HG02759 (cell line): ENCODE measurements at regions not wholly inside any gene's neighbourhood (a gene's known extent, or its start where the extent isn't known, plus 50 kb on each side); places are given as distances from the start of the nearest gene placed in this dataset.

Experiments used
- ATAC-seq: cut with Tn5 transposase; IDR thresholded peaks from one replicate; pipeline ENCODE4 v1.9.1; 2021; ENCODE audit warnings: mild to moderate bottlenecking, moderate library complexity; ENCODE audit not compliant: unreplicated experiment

DNA sequence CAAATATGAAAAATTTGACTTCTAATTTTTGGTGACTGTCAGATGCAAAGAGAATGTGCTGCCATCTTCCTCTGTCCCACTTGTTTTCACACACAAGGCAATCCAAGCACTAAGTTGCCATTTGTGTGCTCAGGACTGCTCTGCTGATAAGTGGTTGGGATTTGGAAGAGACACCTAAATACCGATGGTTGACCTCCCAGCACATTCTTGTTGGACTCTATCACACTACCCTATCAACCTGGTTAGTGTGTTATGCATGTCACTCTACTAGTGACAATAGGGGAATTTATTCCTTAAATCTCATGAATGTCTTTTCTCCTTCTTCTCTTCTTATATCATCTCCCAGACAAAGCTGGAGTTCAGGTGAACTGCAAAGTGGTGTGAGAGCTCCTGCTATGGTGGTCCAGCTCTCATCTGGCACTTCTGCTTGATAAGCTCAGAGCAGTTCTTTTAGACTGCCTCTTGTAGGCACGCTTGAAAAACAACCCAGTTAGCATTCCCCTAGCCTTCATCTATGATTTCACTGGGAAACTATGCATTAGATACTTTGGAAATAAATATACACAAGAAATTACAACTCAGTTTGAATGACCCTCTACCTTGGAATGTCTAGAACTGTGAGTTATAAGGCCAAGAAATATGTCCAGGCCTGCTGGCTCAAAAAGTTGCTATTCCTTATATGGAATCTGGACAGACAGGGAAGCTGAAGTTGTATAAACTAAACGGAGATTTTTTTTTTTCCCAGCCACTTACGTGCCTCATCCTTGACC lies 404.8 kb downstream of the MEIS1 start:
- no peak for ATAC-seq

DNA sequence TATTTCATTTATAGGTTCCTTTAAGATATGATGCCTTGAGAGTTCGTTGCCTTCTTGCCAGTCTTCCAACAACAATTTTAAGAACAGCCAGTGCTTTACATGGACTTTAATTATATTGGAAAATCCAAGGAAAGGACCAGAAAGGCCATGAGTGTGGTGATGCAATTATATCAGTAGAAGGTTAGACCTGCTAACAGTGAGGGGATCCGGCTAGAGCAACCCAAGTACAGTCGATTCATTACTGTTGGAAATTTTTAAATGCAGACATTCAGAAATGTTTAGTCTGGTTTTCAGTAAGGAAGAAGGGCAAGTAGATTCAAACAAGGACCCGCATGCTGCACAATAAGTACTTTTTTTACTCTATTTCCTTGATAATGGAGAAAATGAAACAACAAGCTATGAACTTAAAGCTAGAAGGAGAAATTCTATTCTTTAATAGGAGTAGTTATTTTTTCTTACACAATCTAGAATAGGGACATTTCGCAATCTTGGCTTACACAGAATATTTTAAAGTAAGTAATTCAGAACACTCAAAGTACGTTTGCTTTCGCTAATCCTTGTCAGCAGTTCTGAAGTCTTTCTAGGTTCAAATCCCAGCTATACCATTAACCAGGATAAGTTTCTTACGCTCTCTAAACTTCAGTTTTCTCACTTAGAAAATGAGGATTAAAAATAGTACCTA lies 405.5 kb downstream of the MEIS1 start:
- ATAC-seq = no peak

DNA sequence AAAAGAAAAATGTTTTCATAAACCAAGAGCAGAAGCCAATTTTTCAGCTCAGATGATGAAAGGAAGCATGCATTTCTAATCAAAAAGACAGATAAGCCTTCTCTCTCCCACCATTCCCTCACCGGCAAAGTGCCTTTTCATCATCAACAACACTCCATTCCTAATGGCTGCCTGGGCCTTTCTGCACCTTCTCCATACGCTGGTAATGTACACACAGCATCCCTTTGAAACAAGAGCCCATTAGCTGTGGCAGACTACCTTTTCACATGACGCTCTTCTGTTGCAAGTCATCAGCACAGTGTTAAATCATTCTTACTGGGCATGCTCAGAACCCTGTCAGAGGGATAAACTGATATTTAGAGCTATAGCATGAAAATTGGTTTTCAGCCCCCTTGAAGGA lies 408.9 kb downstream of the MEIS1 start:
- ATAC-seq = no peak

DNA sequence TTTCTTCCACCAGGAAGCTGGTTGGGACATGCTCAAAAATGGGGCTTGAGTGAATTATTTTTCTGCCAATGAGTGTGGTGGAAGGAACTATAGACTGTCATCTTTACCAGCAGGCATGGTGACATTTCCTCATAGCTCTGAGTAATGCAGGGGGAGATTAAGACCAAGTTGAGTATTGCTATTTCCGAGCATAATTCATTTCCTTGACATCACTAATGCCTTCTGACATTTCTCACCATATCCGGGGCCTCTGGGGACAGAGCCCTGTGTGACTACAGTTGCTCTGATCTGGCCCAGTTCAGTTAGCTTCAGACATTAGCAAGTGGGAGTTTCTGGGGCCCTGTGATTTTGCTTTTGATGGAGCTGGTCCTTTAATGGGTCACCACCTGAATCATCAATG lies 410.4 kb downstream of the MEIS1 start:
- no peak for ATAC-seq

DNA sequence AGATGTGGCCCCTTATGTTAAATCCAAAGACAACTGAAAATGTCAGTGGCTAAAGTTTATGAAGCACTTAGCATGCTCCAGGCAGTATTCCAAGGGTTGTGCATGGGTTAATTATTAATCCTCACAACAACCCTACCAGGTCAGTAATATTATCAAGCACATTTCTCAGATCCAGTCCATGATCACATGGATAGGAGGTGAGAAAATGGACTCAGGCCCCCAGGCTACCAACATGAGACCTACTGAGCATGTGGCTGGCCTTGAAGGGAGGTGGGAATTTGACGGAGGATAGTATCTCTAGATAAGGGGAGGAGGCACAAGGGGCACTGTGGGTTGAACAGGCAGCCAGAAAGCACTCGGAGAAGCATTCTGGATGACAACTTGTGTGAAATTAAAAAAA lies 412.0 kb downstream of the MEIS1 start:
- ATAC-seq = no peak

DNA sequence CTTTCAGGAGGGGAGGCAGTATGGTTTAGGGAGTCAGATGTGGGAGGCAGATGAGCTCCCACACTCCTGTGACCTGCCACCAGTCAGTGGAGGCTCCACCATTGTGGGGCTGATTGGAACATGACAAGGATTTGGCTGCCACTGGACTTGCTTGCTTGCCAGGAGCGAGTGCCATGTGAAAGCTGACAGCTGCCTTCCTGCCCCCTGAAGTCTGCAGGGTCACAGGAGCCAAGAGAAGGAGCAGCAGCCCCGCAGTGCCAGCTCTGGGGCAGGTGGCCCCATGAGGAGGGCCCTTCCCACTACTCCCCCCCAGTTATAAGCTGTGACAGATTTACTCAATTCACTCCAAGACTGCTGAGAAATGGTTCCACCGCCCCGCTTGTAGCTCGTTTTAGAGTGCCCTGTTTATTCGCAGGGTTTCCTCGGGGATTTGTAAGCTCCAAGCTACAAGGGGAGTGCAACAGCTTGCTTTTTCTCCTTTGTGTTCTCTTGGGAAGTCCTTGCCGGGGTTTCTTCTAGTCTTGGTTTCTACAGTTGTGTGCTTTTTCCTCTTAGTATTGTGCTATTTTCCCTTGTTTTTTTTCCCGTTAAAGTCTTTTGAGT lies 414.3 kb downstream of the MEIS1 start:
- ATAC-seq = no peak

DNA sequence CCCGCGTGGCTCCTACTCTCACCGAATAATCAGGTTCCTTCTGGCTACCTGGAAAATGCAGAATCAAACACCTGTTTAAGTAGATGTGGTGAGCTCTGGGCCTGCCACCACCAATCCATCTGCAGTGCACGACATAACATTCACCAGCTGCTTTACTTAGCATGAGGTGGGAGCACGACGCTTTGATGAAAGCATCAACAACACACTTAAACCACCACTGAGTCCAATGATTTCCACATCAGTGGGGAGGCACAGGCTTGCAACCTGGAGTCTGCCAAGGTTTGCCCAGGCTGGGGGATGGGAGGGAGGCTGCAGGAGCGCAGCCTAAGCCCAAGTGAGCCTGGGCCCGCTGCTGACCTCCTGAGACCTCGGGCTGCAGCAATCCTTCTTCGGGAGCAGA lies 415.5 kb downstream of the MEIS1 start:
- no peak for ATAC-seq

DNA sequence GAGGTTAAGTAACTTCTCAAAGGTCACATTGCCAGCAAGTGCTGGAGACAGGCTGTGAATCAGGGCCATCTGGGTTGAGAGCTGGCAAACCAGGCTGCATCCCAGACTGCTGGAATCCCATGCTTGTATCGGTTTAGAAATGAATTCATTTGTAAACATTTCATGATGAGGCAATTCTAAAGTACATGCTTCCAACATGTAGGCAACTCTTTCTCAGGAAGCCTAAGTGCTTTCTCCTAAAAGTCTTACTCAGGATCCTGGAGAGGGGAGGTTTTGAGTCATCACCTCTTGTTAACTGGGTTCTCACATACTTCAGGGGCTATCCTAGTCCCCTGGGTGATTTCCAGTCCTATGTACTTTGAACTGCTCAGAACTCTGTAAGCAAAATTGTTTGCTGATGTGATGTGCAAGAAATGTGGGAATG lies 416.5 kb downstream of the MEIS1 start:
- no peak for ATAC-seq

DNA sequence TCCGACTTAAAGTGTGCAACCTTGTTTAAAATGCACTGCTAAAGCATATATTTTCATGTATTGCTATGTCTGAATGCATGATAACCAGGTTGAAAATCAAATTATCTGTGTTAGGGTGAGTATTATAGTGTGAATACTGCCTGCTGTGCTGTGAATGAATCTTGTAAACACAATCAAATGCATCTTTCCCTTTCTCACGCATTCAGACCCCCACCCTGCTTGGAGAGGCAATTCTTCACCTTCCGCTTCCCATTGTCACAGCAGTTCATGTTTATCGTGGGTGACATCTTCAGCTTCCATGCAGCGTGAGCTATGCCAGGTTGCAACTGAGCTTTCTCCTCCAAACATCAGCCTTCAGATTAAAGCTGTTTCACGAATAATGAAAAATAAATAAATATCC lies 418.0 kb downstream of the MEIS1 start:
- ATAC-seq = no peak

DNA sequence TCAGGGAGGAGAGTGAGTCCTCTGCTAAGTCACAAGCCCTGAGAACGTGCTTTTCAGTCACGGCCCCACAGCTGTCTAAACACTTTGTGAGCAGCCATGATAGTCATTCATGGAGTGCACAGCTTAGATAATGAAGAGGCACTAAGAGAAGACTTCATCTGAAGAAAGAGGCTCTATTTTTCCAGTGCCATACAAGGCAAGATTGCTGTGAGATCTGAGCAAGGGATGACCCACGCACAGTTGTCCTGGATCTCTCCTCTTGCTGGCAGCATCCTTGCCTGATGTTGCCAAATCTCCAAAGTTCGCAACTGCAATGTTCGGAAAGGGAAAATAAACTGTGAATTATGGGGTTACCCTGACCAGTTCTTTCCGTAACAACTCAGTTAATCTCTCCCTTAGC lies 418.7 kb downstream of the MEIS1 start:
- no peak for ATAC-seq

DNA sequence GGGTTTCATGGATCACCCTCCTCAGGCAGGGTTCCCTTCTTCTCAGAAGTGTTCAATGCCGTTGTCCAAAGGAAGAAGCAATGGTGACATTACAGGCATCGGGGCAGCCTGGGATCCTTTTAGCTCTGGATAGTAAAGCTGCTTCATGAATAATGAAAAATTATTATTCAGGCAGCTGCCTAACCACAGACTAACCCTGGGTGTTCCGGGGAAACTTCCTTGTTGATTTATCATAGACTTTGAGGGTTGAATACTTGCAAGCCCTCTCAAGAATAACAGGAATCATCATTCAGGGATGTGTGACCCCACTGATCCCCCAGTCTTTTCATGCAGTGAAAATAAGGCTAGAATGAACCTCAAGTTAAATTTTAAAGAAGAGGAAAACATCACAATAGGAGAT lies 419.4 kb downstream of the MEIS1 start:
- no peak for ATAC-seq

DNA sequence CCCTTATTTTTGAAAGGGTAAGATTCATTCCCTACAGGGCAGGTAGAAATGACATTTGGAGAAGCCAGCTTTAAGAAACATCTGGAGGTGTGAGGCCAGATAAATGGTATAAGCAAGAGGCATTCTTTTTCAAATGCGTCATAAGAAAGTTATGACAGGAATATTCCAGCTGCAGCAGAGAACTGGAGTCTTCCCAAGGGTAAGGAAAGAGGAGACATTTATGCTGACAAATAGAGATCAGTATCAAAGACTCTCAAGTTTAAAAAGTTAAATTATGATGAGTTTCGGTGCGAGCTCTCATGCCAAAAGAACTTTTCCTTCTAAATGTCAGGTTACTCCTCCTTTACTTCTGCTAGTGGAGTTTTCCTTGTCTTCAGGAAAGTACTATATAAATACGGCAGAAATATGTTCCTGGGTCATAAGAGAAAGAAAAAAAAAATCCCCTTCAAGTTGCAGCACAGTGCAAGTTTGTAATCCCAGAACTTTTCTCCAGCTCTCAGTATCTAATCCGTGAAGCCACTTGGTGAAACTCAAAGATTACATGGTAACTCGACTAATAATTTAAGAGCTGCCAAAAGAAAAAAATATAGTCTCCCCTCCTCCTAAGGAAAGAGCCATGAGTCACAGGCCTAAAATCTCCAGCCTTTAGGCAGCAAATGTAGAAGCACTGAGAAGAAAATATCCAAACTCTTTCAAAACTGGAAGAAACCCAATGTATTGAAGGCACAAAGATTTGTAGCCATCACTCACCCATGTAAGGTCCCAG lies 428.1 kb downstream of the MEIS1 start:
- ATAC-seq = no peak

DNA sequence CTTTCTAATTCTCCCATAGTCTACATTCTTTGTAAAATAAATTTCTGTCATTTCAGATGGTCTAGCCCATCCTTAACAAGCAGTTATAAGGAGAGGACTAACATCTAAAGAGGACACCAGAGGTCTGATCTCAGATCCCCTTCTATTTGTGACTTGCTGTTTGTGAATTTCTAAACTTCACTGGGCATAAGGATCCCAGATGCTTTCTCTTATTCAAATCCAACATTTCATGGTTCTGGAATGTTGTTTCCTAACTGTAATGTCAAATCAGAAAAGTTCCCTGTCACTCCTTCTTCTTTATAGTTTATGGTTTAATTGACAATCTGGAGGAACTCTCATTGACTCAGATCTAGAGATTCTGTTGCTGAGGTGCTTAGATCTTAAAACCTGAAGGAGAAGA lies 430.2 kb downstream of the MEIS1 start:
- no peak for ATAC-seq

DNA sequence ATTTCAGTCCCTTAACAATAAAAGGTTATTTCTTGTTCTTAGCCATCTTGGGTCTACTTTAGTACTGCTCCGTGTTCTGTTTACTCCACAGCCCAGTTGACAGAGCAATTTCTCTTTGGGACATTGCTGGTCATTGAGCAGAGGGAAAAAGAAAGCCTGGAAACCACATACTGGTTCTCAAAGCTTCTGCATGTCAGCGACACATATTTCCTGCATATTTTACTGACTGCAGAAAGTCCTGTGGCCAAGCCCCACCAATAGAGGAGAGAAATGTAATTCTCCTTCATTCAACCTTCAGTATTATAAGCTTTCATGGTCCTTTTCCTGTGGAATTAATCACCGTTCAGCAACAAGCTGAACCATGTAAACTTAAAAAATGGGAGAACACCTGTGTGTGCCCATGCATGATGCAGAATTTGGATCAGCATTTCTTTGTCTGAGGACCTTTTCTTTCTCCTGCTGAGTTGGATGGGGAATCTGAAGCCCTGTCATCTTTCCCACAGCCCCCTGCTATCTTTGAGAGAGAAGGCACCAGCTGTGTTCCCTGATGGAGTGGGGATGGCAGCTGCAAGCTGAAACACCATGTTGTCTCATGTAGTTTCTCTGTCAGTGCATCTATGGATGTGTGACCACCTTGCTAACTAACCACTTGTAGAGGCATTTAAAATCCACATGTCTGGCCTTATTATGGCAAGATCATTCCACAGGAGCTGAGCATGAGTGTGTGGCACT lies 431.6 kb downstream of the MEIS1 start:
- ATAC-seq = no peak

DNA sequence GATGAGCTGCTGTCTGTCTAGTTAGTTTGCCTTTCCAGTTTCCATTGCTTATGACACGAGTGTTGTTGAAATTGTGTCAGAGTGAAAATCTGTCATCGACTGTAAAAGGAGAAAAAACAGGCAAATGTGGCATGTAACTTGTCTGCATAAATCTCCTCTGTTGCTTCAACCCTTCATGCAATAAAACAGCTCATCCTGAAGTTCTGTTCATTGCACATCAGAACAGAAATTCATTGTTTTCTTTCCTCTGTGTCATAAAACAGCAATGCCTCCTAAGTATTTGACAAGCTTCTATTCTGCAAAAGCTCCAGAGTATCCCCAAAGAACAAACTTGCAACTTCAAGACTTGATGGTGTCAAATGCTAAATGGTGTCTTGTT lies 432.1 kb downstream of the MEIS1 start:
- no peak for ATAC-seq

DNA sequence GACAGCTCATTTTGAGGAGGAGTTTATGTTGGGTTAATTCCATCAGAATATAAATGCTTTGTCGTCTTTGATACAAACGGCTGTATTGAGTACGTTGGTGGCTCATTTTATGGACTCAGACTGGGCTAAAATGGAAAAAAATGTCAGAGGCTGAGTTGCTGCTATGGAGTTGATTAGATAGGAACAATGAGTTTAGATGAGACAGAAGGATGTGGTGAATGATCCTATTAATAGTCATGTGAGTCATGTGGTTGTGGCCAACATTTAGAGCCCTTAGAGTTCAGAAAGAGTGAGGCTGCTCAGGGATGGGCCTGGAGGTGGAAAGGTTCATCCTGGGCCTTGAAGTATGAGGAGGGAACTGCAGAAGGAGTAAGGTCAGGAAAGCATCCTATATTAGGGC lies 434.2 kb downstream of the MEIS1 start:
- ATAC-seq = no peak

DNA sequence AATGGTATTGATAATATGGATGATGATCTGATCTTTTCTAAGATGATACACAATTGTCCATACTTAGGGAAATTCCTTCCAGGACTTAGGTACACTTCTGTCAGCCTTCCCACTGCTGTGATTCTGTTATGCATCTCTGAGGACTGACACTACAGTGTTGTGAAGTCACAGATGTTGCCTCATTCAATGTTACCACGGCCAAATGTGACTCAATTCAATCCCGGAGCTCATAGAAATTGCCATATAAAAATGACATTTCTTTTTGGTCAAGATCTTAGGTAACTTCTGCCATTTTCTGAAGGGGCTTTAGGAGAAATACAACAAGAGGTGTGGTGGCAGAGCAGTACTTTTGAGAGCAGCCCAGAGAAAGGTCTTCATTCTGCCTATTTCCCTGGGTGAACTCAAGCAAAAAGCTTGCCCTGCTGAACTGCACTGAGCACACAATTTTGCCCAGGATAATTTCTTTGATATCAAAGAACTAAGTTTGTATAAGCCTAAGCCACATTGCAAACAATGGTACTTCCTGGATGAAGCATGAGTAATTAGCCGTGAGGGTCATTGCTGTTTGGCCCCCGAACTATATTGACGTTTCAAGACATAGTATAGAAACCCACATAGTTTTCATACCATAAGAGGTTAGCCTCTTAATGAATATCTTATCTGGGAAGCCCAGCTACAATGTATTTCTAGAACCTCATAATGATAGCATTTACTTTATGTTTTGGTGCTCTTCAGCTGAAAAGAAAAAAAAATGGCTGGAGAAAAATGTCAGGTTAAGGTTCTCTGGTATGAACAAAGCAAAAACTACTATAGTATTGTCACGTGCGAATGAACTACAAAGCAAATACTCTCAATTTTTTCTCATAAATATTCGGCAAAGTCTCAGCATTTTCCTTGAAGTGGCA lies 437.4 kb downstream of the MEIS1 start:
- ATAC-seq = no peak

DNA sequence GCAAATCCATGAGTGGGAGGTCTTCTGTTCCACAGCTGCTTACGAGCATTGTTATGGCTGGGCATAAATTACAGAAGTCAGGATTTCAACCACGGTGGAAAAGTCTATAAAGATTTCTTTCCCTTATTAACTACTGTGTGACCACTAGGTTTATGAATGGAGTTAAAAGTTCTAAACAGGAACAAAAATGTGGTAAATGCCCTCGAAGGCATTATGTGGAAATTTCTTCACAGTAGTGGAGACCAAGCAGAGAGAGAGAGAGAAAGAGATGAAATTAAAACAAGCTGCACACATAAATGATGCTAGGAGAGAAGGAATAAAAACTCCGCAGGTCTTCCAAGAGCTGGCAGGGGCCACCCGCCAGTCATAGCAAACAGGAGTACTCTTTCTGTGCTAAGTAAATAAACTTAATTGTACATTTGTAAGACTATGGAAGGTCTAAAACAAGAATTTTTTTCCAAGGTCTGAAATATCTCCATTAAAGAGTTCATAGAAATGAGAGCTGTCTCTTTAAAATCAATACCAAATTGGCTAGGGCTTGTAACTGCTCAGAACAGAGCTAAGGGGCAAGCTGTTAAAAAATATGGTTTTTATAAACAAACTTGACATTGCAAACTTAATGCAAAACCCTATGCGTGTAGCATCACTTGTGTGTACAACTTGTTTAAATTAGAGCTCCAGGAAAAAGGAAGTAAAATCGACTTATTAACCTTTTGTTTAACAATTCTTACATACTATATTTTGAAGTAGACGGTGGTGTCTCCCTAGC lies 438.2 kb downstream of the MEIS1 start:
- ATAC-seq = no peak

DNA sequence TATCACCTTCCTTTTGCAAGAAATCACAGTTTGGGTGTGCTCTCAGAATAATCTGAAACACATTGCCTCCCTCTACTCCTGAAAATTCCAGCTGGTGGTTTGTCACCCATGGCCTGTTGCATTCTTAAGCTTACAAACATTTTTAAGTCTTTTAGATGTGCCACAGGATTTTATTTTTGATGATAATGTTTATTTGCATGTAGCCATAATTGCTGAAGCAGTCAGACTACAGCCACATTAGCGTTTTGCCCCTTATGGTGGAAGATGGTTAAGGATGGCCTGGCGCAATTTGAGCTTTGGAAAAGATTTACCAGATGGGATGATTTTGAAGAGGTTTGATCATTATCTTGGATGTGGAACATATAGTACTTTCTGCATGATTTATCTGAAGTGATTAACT lies 439.5 kb downstream of the MEIS1 start:
- ATAC-seq = no peak
